SK-N-MC (cell line): ENCODE measurements at regions not wholly inside any gene's neighbourhood (a gene's known extent, or its start where the extent isn't known, plus 50 kb on each side); places are given as distances from the start of the nearest gene placed in this dataset.

Source experiments
- EZH2 ChIP-seq: fragments of 200-600 bp; sonication (generic); IDR thresholded peaks from one replicate; pipeline ENCODE4 v1.6.1; 2017; ENCODE audit warnings: antibody characterized with exemption
- POLR2AphosphoS5 ChIP-seq: IDR thresholded peaks from 2 replicates; pipeline ENCODE4 v1.6.1; 2012; ENCODE audit warnings: mild to moderate bottlenecking, low read depth, low read length, borderline replicate concordance

DNA sequence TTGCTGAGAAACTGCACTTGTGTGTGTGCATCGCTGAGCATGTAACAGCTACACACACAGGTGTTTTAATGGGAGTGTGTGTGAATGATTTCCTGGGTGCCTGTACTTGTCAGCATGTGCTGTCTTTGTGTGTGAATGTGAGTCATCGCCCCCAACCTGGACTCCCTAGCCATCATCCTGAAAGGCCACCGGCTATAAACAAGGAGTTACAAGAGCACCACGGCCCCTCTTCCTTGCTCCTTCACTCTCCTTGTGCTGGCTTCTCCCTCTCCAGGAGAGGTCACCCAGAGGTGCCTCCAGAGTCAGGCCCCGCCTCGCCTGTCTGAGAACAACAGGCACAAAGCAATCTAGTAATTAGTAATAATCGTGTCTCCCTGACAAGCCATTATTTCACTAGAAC is 419.2 kb downstream of the BUD13 start:
- TF ChIP-seq POLR2AphosphoS5, result no peak
- no peak for TF ChIP-seq EZH2
